Peyer's patch (tissue), 4 donors: ENCODE measurements at regions not wholly inside any gene's neighbourhood (a gene's known extent, or its start where the extent isn't known, plus 50 kb on each side); places are given as distances from the start of the nearest gene placed in this dataset.
"Not testable (repeated sequence)": the region's sequence is repeated elsewhere in the genome, so short reads cannot be mapped to it uniquely, and the experiment has no call there.

Source experiments
- CTCF ChIP-seq, 6 experiments: fragments of 450-650 bp in 4 of 6; fragments of 200-600 bp in 2 of 6; sonication (generic) in 1 of 6; IDR thresholded peaks; one replicate each; pipeline ENCODE4 v1.5.1; 2017 to 2019; ENCODE audit warnings: antibody characterized with exemption in 6 of 6, mild to moderate bottlenecking in 3 of 6, moderate library complexity in 1 of 6
- POLR2A ChIP-seq, 2 donors: fragments of 450-650 bp; IDR thresholded peaks; one replicate each; pipeline ENCODE4 v1.5.1; 2017; ENCODE audit warnings: antibody characterized with exemption in 2 of 2, mild to moderate bottlenecking in 2 of 2, moderate library complexity in 2 of 2

- not testable (repeated sequence) for TF ChIP-seq CTCF, POLR2A (IDR thresholded peaks at IDR 0.05)
These were observed 326.6 kb upstream of the KCNMB2 start for GRCh38 chr3:178209618-178210017.
